ENCODE measurements at regions not wholly inside any gene's neighbourhood (a gene's known extent, or its start where the extent isn't known, plus 50 kb on each side); places are given as distances from the start of the nearest gene placed in this dataset.
"Not testable (repeated sequence)": the region's sequence is repeated elsewhere in the genome, so short reads cannot be mapped to it uniquely, and the experiment has no call there.

GRCh38 chr9:93809204-93809940, 145.8 kb downstream of the BARX1 start:
- DNase-seq: no peak

- DNase-seq: no peak
These were observed 146.8 kb downstream of the BARX1 start for GRCh38 chr9:93808115-93809029.

- no peak for DNase-seq
These were observed 147.7 kb downstream of the BARX1 start for GRCh38 chr9:93807166-93808074.

GRCh38 chr9:93801581-93802284, 153.4 kb downstream of the BARX1 start:
- no peak for DNase-seq

- no peak for DNase-seq
These were observed 154.0 kb downstream of the BARX1 start for GRCh38 chr9:93801120-93801519.

GRCh38 chr9:93792358-93792757, 162.8 kb downstream of the BARX1 start:
- no peak for DNase-seq

GRCh38 chr9:93786204-93786603, 169.0 kb downstream of the BARX1 start:
- DNase-seq: no peak

GRCh38 chr9:93776873-93777272, 178.3 kb downstream of the BARX1 start:
- no peak for DNase-seq

- no peak for DNase-seq
These were observed 178.9 kb downstream of the BARX1 start for GRCh38 chr9:93776256-93776655.

- DNase-seq: no peak
These were observed 180.6 kb downstream of the BARX1 start for GRCh38 chr9:93774331-93775102.

GRCh38 chr9:93771276-93771675, 183.9 kb downstream of the BARX1 start:
- DNase-seq: no peak

- no peak for DNase-seq
These were observed 185.4 kb downstream of the PHF2 start for GRCh38 chr9:93761822-93762221.

GRCh38 chr9:93750045-93750444, 173.7 kb downstream of the PHF2 start:
- no peak for DNase-seq

GRCh38 chr9:93748827-93749226, 172.4 kb downstream of the PHF2 start:
- DNase-seq: not testable (repeated sequence)

GRCh38 chr9:93731963-93732362, 155.6 kb downstream of the PHF2 start:
- DNase-seq: no peak

- no peak for DNase-seq
These were observed 154.3 kb downstream of the PHF2 start for GRCh38 chr9:93730648-93731047.

GRCh38 chr9:93730217-93730616, 153.8 kb downstream of the PHF2 start:
- DNase-seq: no peak

Data from RPMI8226 (cell line).